NCI-H1417 treated with DMSO at 0.1 percent for 48 hours (cell line): ENCODE measurements at regions not wholly inside any gene's neighbourhood (a gene's known extent, or its start where the extent isn't known, plus 50 kb on each side); places are given as distances from the start of the nearest gene placed in this dataset.
A peak's percentile ranks its signal among the peaks of the same experiment; 100 is the strongest.

ENCODE experiments used
- DNase-seq: peaks from one replicate; lab custom pipeline; 2025; lab: John Stamatoyannopoulos, UW

DNA sequence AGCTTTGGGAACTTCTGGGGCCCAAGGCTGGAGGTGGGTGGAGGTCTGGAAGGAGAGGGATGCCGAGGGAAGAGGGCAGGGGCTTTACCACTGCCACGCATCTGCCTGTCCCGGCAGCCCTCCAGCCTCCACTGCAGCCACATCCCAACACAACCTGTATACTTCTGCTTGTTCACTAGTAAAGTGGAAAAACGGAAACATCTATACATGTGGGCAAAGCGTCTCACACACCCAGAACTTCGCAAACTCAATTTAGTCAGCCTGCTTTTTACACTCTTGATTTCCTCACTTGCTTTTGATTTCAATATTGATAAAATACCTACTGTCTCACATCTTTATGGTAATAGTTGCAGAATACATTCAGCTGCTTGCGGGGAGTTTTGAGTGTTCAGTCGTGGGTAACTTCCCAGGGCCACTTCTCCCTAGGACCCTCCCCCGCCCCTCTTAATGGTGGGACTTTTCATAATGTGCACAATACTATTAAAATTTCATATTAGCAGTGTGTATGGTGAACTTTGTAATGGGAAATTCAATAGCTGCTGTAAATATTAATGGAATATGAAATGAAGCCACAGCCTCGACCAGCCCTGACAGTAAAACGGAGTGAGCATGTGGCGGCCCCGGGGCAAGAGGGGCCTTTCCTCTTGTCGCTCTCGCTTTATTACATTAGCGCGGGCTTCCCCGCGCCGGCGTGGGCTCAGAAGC, 85.2 kb downstream of the NR2F2 start:
- no peak for DNase-seq

DNA sequence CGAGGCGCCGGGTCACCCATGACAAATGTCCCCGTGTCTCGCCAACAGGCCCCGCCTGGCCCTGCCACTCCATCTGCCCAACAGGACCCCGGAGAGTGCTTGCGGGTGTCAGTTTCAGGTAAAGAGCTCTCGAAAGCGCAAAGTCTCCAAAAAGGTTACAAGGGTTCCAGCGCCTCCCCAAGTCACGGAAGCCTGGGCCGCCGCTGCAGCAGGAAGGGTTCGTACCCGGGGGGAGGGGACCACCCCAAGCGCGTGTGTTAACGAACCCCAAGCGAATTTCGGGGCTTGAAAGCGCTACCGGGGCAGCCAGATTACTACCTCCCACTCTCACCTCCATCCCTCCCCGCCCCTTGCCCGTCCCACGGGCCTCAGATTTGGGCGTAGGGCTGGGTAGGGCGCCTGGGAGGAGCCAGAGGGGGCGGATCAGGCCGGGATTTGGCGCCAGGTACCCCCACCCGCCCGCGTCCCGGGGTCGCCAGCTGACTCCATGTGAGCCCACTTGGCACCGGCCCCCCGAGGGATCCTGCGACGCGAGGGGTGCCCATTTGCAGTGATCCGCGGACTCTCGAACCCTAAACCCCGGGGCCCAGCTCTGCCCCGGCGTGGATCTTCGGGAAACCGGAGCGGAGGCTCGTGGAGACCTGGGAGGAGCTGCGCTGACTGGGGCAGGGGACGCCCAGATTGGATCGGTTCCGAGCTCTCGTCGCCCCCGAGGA, 85.9 kb downstream of the NR2F2 start:
- no peak for DNase-seq

DNA sequence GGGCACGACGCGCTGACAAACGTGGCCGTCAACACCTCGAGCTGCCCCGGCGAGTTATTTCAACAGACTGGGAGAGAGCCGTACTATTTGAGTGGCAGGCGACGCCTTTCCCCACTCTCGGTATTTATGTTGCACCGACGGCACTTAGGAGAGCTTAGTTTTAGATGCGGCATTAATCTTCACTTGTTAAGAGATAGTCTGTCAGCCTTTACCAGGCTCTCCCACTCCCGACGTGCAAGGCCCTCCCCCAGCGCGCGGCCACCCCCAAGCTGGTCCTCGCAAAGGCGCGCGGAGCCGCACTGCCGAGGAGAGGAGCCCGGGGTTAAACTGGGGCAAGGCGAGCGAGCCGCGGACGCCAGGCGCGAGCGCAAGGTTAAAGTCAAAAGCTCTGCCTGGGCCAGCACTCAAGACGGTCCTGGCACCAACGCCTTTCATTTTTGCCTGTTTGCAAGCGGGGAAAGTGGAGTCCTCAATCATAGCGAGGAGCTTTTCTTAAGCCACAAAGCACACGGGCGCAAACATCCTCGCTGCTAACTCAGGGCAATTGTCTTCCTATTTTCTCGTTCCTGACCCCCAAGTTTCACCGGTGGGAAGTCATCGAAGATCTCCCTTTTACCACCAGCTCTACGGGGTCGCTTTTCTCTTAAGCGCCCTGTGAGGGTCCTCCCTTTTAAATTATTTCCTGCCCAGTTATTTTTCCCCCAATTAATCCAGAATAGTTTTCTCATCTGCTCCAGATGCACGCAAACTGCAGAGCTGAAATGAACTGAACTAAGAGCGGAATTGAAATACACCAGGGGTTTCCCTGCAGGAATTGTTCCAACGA, 86.6 kb downstream of the NR2F2 start:
- no peak for DNase-seq

DNA sequence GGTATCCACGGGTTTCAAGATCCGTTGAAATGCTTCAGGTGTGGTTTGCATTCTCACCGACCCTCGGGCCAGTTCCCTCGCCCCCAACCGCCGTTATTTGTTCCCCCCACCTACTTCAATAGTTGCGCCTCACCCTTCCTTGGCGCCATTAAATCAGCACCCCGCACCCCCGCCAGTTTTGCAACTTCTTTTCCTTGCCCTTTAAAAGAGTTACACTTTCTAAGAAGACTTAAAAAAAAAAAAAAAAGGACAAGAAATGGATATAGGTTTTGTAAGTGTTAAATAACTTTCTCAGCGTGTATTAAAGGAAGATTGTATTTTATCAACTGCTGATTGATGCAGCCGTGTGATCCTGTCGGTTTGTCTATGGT, 87.2 kb downstream of the NR2F2 start:
- DNase-seq = no peak

DNA sequence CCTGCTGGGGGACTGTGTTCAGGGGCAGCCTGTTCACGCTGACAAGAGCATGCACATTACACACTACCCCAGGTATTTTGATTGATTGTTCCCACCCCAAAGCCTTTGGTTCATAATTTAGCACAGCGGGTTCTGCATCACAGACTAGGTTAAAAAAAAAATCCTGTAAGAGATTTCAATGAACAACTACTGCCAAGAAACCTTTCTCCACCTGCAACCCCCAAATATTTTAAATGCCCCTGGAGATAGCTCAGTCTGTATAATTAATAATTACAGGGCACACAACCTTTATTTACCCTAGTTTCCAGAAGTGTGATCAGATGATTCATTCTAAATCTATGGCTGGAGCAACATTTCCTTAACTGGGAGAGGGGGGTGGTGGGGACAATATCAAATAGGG, 87.6 kb downstream of the NR2F2 start:
- peak; percentile 31 for DNase-seq

DNA sequence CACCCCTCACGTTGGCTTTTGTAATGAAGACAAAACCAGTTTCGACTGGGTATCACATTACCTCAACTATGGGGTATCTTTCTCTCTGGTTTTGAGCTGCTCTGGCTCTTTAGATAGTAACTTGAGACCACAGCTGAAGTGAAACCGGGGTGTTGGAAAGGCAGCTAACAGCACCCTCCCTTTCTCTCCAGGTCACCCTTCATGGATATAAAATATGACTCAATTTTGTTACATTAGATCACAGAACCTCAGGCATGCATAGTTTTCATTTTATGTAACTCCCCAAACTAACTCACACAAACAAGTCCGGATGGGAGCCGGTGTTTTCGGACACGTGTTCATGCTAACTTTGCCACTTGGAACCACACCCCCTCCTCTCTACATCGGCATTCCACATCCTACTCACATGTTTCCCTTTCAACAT, 90.7 kb downstream of the NR2F2 start:
- DNase-seq = no peak

DNA sequence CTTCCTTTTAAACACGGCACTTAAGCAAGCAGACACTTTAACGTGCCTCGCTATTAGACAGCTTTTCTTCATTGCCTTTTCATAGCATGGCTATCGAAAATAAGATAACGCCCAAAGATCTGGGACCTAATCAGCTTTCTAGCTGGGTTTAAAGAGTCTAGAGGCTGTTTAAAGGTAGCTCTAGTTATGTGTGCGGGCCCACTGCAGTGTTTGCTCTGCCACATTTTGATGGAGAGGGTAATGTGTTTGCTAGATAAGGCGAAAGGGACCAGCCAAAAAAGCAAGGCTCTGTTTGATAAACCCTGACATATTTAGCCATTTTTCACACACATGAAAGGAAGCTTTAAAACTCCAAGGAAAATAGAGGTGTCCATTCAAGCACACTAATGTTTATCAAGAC, 91.6 kb downstream of the NR2F2 start:
- no peak for DNase-seq

DNA sequence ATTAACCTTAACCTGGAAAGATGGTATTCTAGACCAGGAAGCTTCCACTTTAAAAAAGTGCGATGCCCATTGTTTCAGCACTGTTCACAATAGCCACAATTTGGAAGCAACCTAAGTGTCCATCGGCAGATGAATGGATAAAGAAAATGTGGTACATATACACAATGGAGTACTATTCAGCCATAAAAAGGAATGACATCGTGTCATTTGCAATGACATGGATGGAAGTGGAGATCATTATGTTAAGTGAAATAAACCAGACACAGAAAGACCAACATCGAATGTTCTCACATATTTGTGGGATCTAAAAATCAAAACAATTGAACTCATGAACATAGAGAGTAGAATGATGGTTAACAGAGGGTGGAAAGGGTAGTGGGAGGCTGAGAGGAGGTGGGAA, 94.2 kb downstream of the NR2F2 start:
- no peak for DNase-seq

DNA sequence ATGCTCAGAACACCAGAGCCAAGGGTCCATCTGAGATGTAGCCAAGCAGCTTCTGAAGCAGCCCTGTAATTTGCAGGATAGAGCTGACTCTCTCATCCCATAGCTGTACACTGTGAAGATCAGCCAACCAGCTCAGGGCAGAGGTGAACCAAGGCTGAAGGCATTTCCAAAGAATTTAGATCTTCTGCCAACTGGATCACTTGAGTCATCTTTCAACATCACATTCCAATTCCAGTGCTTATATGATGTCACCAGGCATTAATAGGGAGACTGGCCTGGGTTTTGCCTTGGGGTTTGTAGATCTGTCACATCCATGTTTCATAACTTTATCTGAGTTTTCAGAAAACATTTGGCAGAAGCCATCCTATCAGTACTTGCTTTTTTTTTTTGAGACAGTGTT, 98.2 kb downstream of the NR2F2 start:
- no peak for DNase-seq

DNA sequence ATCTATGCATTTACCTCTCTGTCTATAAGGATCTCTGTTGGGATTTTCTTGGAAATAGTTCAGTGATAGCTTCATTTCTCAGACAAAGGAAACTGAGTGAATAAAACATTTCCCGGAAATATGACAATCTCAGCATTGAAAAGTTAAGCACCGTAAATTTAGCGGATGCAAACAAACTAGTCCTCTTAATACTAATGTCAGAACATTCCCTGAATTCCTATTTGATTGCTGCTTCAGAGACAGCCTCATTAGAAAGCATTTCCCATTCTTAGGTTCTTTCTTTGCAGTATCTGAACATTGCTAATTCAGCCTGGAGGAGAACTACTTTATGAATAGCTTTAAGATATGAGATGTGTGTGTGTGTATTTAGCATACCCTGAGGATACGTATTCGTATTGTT, 101.3 kb downstream of the NR2F2 start:
- no peak for DNase-seq

DNA sequence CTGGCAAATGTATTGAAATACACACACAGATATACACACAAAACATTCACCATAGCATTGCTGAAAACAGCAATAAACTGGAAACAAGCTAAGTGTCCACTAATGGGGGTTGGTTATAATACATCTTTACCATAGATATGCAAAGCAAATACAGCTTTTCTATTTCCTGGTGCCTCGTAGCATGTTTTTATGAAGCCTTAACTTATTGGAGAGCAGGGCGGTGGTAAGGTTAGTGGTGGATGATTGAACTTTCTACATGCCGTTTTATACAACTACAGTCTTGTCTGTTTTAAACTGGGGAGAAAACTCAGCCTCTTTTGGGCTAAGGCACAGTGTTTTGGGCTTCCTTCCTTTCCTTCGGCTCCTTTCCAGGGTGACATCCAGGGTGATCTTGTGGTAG, 104.5 kb downstream of the NR2F2 start:
- DNase-seq = no peak

DNA sequence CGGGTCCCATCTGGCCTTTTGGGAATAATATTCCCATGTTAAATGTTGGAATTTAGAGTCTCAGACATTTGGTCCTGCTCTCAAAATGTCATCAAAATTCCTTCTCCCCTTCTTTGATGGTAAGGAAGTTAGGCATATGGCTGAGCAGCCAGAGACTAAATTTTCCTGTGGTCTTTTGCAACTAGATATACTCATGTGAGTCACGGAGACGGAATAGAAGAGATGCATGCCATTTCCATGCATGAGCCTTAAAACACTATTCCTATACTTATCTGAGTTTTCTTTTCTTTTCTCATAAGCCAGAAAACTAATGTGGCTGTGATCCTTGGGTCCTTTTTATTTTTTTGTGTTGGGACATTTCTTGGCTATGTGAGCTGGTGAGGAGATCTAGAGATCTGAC, 105.3 kb downstream of the NR2F2 start:
- DNase-seq = no peak

DNA sequence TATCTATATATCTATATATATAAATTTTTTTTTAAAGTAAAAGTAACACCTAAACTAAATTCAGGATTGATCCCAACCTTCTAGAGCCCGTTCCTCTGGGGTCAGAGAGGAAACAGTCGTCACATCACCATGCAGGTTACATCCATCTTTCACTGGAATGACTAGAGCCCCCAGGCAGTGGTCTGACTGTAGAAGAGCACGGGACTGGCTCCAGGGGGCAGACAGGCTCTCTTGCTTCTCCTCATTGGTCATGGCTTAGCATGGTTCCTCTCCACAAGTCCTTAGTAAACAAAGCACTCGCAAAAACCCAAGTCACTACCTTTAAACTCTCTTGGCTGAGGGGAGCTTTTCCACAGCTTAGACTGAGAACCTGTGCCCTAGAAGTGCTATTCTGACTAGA, 110.5 kb downstream of the NR2F2 start:
- DNase-seq = no peak

DNA sequence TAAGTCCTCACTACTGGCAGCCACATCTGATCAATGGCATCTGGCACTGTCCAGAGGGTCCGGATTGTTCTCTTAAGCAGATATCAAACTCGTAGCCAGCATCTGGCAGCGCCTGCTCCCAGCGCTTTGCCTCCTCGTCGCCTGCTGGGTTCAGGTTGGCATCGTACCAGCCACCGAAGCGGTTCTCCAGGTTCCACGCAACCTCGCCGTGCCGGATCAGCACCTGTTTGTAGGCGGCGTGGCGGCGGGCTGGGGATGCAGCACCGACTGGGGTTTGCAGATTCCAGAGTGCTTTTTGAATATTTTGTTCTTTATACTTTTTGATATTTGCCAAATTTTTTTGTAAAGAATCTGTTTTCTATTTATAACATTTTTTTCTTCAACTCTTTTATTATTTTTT, 111.6 kb downstream of the NR2F2 start:
- DNase-seq = no peak

DNA sequence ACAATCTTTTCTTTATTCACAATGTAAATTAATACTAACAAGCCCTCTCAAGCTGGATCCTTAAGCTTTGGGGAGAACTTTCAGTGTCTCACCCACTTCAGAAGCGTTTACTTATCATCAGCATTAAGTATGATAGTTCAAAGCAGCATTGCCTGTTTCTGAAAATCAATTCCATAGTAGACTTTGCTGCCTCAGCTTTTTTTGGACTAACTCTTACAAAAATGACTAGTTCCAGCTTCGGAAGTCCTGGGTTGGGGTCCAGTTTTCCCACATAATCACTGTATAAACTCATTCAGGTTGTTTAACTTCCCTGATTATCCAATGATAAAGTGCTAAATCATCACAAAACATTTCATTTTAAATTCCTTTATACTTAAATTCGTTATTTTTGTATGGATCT, 114.4 kb downstream of the NR2F2 start:
- no peak for DNase-seq

DNA sequence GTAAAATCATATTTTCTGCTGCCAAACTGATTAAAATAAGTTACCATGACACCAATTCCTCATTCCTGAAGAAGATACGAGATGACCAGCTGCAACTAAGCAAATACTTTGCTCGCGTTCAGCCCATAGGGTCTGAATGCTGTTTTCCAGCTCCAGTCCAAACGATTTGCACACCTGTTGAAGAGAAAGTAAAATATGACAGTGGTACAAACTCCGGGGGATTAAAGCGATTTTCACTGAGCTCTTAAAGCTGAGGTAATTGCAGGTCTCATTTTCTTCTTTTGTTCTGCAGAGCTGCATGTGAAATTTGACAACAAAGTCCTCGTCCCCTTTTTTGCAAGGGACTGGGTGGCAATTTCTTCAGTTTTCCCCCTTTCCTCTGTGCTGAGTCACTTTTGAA, 118.4 kb downstream of the NR2F2 start:
- DNase-seq = peak; percentile 20

DNA sequence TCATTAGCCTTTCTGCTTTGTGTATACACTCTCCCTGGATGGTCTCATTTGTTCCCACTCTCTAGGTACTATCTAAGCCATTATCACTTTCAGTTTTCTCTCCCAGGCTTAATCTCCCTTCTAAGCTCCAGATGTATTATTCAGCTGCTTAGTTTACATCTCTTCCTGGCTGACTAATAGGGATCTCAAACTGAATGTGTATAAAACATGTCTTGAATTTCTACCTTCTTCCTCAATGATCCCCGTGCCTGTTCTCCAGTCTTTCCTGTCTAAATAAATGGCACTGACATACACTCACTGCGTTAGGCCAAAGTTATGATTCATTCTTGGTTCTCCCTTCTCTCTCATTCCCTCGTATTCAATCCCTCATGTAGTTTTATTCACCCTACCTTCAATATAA, 127.3 kb downstream of the NR2F2 start:
- no peak for DNase-seq

DNA sequence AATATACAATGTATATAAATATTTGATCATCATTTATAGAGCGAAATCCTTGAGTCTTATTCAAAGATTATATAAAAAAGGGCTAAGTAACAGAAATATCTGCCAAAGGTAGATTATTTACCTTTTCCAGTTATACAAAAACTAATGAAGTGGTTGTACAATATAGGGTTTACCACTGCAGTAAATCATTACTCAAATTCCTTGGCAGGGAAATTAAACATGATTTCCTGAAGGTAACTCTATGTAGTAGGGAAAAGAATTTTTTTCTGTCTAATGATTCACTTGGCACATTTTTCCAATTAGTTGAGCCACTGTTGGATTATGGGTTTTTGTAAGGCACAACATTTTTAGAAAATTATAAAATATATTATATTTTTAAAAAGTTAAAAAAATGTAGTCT, 129.6 kb downstream of the NR2F2 start:
- DNase-seq = no peak

DNA sequence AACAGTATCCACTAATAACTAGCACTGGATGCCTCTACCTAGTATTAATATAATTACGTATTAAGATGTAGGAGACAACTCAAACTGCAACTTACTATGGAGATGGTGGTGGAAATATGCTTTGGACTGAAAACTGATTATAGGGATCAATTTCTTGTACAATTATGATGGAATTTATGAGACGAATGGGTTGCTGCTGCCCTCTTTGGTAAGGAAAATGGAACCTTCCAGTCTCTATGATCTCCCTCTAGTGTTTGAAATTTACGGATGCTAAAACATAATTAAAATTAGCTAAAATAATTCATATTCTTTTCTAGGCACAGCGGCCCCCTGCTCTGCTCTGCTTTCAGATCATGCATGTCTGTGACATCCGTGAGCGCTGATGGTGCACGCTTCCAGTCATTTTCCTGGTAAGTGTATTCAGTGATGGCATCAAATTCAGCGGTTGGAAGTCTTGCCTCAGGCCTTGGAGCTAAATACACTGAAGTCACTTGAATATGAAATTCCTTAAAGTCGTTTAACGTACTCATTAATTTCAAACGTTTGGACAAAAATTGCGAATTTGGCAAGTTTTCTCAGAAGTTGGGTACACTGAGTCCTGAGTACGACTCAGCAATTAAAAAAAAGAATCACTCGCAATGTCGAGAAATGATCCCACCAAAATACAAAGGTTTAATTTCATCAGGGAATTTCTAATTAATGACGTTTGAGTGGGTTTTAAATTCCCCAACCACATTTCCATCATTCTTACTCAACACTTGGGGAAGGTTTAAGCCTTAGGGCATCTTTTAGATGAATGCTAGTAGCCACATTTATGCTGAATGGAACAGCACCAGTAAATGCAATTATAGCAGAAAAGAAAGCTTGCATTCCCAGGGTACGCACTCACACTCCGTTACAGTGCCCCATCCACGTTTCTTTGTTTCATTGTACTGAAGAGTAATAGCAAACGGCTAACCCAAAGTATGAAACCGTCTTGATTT, 132.6 kb downstream of the NR2F2 start:
- no peak for DNase-seq

DNA sequence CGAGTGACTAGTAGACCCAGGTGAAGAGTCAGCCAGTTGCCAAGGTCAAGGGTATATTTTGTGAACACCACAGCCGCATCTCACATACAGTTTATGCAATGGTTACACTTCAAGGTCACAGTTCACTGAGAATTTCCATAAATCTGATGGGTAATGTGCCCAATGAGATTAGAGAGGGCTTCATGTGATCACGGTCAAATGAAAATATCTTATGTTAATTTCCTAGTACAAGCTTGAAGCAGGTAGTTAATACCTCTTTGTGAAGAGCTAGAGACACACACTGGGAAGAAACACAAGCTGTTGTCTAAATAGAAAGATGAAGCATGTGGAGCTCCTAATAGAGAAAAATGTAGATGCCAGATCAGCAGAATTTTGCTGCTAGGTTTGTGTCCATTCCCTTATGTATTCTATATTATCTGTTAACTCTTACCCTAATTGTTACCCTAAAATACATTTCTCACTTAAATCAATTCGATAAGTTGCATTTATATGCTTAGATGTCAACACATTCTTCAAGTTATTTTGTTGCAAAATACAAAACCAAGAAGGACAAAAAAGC, 136.0 kb downstream of the NR2F2 start:
- DNase-seq = no peak

DNA sequence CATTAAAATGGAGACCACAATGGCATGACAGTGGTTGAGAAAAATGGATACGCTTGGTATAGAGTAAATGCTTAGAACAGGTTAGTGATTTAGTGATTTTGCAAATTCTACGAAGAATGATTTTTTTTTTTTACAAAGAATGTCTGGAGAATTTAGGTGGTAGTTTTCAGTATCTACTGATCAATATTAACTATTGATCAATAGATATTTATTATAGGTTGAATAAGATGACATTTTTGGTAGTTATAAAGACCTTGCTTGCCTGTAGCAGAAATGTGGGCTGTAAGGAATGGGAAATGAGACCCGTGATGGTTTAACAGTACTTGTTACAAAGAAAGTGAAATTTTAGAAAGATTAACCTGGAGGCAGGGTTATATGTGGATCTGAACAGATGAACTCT, 137.5 kb downstream of the NR2F2 start:
- DNase-seq = no peak
